ENCODE measurements at regions not wholly inside any gene's neighbourhood (a gene's known extent, or its start where the extent isn't known, plus 50 kb on each side); places are given as distances from the start of the nearest gene placed in this dataset.

- in situ Hi-C loops (cut with MboI; ENCODE audit: low pct_unique_long_range_greater_than_20kb, low sequenced_read_pairs, unreplicated experiment): no loop called here
- no peak for DNase-seq (ENCODE audit: low spot score)
- TF ChIP-seq CTCF (IDR thresholded peaks at IDR 0.05; ENCODE audit: extremely low read depth, insufficient read depth, missing control alignments): no peak
Observed at GRCh38 chr3:15942936-15943335, 145.2 kb upstream of the ANKRD28 start.

- in situ Hi-C loops (cut with MboI; ENCODE audit: low pct_unique_long_range_greater_than_20kb, low sequenced_read_pairs, unreplicated experiment): no loop called here
- DNase-seq (ENCODE audit: low spot score): no peak
- TF ChIP-seq CTCF (IDR thresholded peaks at IDR 0.05; ENCODE audit: extremely low read depth, insufficient read depth, missing control alignments): no peak
Observed at GRCh38 chr3:15948388-15948787, 150.6 kb upstream of the ANKRD28 start.

GRCh38 chr3:15952543-15953175, 154.9 kb upstream of the ANKRD28 start:
- in situ Hi-C loops (cut with MboI; ENCODE audit: low pct_unique_long_range_greater_than_20kb, low sequenced_read_pairs, unreplicated experiment): no loop called here
- DNase-seq (ENCODE audit: low spot score): no peak
- TF ChIP-seq CTCF (IDR thresholded peaks at IDR 0.05; ENCODE audit: extremely low read depth, insufficient read depth, missing control alignments): no peak

GRCh38 chr3:15953841-15954240, 156.1 kb upstream of the ANKRD28 start:
- peak; percentile 21 for TF ChIP-seq CTCF (IDR thresholded peaks at IDR 0.05; ENCODE audit: extremely low read depth, insufficient read depth, missing control alignments)
- in situ Hi-C loops (cut with MboI; ENCODE audit: low pct_unique_long_range_greater_than_20kb, low sequenced_read_pairs, unreplicated experiment): no loop called here
- DNase-seq (ENCODE audit: low spot score): peak; percentile 19

GRCh38 chr3:15955968-15956367, 158.2 kb upstream of the ANKRD28 start:
- no peak for TF ChIP-seq CTCF (IDR thresholded peaks at IDR 0.05; ENCODE audit: extremely low read depth, insufficient read depth, missing control alignments)
- no peak for DNase-seq (ENCODE audit: low spot score)
- in situ Hi-C loops (cut with MboI; ENCODE audit: low pct_unique_long_range_greater_than_20kb, low sequenced_read_pairs, unreplicated experiment): no loop called here

GRCh38 chr3:15958692-15959433, 161.1 kb upstream of the ANKRD28 start:
- no peak for DNase-seq (ENCODE audit: low spot score)
- TF ChIP-seq CTCF (IDR thresholded peaks at IDR 0.05; ENCODE audit: extremely low read depth, insufficient read depth, missing control alignments): no peak
- in situ Hi-C loops (cut with MboI; ENCODE audit: low pct_unique_long_range_greater_than_20kb, low sequenced_read_pairs, unreplicated experiment): no loop called here
